HG02970 (cell line): ENCODE measurements at regions not wholly inside any gene's neighbourhood (a gene's known extent, or its start where the extent isn't known, plus 50 kb on each side); places are given as distances from the start of the nearest gene placed in this dataset.

ENCODE experiments used
- ATAC-seq: cut with Tn5 transposase; IDR thresholded peaks from one replicate; pipeline ENCODE4 v1.9.1; 2021; ENCODE audit warnings: mild to moderate bottlenecking, moderate library complexity, moderate number of reproducible peaks; ENCODE audit not compliant: unreplicated experiment, low FRiP score

DNA sequence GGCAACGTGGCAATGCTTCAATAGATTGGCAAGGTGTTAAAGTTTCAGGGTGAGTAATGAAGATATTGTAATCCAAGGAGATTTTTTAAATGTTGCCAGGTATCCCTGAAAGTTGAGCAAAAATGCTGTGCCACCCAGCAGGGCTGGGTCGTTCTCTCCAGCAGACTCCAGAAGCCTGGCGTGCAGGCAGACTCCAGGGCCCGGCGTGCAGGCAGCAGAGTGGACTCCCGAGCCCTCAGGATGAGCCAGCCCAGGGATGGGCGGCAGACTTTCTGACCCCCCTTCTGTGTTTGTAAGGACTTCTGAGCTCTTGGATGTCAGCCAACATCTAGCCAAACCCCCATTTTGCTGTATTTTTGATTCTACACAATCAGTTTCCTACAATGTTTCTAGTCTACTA lies 289.1 kb downstream of the ZNF516 start:
- ATAC-seq: no peak

DNA sequence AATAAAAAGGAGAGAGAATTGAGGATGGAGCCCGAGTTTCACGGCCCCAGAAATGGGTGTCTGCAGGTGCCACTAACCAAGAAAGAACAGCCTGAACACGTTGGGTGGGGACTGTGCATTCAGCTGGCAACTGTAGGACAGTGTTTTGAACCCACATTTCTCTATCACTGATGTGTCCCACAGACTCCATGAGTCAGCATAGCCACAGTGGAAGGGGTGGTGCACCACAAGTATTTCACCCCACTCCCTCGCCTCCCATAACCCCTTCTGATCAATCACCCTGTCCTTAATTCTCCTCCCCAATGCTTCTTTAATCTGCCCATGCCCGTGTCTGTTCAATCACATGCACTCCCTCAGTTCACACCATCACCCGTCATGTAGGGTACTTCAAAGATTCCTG lies 291.5 kb downstream of the ZNF516 start:
- ATAC-seq: no peak

DNA sequence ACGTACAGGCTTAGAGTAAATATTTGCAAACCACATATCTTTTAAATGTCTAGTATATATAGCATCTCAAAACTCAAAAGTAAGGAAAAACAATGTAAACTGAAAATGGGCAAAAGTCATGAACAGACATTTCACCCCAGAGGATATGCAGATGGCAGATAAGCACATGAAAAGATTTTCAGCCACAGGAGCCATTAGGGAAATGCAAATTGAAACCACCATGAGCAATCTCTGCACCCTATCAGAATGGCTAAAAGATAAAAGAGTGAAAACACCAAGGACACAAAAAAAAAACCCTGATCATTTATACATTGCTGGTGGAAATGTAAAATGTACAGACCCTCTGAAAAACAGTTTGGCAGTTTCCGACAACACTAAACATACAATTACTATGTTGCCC lies 292.7 kb downstream of the ZNF516 start:
- ATAC-seq: no peak

DNA sequence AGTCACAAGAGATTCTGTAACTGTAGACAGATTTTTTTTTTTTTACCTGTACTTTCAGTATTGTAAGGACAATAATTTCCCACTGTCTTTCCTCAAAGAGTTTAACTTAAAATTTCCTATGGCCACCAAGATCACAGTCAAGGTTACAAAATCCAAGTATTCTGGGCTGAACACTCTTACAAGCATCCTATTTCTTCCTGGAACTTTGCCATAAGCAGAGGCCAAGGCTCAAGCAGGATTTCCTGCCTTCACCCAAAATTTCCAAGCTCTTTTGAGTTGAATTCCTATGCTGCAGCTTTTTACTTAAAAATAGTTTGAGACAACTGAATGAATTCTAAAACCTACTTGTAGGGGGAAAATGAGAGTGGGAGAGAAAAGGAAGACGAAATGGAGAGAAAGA lies 299.4 kb downstream of the ZNF516 start:
- ATAC-seq: no peak

DNA sequence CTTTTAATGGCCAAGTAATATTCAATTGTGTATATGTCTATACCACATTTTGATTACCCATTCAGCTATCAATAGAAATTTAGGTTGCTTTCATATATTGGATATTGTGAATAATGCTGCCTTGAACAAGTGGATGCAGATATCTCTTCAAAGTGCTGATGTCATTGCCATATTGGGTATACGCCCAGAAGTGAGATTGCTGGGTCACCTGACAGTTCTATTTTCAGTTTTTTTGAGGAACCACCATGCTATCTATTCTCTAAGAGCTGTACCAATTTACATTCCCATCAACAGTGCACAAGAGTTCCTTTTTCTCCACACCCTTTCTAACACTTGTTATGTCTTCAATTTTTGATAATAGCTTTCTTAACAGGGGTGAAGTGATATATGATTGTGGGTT lies 306.9 kb downstream of the ZNF516 start:
- no peak for ATAC-seq

DNA sequence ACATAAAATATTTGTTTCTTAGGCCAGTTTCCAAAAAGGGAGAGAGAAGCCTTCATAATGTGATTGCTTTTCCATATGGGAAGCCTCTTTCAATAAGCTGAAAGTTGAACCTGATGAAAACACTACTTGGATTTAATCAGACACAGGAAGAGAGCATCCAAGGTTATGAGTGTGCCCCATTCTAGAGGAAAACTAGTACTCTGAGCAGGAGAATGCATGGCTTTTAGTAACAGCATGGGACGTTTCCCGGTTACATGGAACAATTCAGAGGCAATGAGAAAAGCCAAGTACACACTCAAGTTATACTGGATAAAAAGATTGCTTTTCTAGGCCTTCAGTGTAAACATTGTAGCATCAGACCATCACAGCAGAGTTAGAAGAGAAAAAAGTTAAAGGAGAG lies 315.8 kb downstream of the ZNF516 start:
- ATAC-seq: no peak

DNA sequence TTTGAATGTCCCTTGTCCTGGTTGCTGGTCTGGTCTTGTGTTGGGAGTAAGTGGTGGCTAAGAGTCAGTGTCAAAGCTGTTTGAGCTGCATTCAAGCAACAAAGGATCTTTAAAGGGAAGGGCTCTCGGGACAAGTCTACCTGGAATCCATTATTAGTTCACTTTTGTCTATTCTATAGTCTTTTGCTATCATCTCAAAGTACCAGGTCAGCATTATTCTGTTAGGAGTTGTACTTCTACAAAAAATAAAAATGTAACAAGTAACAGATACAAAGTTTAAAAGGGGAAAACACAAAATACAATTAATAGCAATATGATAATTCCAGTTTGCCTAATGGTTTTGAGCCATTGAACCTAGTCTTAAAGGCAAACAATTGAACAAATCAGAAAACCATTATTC lies 317.9 kb downstream of the ZNF516 start:
- ATAC-seq: no peak

DNA sequence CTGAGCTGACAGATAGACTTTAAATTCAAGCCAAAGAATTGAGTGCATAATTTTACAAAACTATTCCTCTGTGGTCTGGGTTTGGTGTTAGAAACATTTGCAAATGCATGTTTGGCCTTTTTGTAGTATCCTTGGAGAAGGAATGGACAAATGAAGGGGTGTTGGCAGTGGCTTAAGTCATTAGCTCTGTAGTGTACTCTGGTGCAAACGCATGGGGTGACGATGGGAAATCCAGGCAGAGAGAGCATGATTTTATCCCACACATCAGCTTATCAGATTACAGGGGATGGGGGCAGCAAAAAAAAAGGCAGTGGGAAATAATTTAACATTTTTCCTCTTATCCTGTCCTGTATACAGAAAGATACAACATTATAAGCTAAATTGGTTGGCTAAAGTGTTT lies 320.6 kb downstream of the ZNF516 start:
- ATAC-seq: no peak

DNA sequence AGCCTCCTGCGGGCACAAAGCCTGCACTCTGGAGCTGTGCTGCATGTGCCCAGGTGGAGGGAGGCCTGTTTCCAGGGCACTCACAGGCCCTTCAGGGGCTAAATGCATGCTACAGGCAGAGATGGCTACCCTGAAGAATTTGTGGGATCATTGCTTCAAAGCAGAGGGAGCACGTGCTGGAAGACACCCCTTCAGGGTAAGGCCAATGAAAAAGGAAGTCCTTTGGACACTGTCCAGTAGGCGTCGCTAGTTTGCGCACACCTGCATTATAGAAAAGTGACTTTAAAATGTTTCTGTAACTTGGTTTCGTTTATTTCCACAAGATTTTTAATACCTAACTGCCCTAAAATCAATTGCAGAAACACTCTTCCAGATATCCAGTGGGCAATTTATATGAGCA lies 325.3 kb downstream of the ZNF516 start:
- ATAC-seq: no peak

DNA sequence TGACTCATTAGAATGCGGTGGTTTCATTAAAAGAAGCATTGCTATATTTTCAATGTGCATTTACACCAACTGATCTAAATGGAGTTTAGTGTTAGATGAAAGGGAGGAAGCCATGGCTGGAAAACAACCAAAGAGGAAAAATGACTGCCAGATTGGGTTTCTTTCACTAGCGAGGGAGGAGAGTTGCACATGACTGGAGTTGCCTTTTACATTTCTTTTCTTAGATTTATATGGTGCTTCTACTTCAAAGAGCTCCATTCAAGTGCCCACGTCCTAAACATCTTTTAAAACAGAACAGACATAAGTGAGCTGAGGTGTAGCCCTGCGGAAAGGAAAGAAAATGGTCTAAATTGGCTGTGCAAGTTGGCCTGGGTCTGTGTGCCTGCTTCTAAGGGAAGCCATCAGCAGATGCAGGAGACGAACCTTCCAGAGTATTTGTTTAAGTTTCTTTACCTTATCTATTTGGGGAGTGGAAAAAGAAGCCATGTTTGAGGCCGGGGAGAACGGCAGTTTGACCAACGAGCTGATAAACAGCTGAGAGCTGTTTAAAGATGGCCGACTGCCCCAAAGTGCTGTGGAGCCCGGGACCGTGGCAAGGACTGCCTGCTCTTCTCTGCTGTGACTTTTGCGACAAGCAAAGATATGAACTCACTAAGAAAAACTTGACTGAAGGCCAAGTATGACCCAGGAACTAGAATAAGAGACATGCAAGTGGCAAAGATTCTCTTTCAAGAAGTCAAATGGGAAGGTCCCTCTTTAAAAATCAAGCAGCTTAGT lies 327.0 kb downstream of the ZNF516 start:
- no peak for ATAC-seq

DNA sequence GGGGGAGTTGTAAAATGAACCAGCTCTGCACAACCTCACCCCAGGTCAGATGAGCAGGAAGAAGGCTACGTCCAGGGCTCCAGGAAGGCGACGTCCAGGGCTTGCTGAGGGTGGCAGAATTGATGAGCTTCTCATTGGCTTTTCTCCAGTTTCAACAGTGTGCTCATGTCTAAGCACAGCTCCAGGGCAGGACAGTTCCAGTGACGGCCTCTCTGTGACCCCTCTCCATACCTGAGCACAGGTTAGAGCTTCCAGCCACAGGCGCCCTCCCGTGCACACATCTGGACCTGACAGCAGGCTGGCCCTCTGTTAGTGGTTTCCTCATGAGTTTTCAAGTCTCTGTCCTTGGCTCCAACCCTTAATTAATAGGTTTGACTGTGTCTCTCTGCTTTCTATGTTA lies 327.6 kb downstream of the ZNF516 start:
- no peak for ATAC-seq

DNA sequence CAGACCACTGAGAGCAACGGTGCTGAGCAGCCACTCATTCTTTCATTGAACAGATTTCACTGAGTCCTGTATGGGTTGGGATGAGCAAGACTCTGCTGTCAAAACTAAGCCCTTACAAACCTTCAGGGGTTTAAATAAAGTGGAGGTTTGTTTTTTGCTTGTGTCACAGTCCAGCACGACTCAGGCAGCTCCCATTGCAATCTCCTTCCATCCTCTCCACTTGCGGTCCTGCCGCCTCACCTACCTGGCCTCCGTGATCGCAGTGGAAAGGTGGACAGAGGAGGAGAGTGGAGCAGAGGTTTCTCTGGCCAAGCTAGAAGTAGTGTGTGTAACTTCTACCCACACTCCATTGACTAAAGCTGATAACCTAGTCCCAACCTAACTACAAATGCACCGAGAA lies 332.2 kb downstream of the ZNF516 start:
- ATAC-seq: no peak

DNA sequence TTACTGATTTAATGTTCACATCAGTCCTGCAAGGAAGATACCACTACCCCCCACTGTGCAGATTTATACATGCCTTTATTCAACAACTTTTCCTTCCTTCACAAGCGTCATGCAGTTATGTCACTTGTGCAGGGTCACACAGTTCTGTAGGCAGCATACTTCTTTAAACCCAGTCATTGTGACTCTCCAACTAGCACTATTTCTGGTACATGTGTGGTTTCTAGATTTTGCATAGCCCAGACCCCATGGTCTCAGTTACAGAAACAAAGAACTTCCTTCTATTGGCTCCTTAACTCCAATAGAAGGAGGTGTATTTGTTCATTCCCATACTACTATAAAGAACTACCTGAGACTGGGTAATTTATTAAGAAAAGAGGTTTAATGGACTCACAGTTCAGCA lies 333.1 kb downstream of the ZNF516 start:
- no peak for ATAC-seq

DNA sequence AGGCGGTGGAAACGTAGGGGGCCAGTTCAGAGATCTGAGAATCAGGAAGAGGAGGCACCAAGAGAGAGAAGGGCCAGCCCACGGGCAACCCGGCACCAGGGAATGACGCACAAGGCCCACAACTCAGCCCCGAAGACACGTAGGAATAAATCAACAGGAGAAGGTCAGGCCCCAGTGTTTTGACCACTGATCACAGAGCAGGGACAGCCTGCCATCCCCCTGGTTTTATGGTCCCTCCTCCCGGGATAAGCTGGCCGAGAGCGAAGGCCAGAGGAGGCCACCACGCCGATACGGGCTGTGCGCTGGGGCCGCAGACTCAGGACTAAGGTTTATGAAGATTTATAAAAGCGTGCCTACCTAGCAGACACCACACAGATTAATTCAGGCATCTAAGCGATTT lies 341.4 kb downstream of the ZNF516 start:
- ATAC-seq: no peak

DNA sequence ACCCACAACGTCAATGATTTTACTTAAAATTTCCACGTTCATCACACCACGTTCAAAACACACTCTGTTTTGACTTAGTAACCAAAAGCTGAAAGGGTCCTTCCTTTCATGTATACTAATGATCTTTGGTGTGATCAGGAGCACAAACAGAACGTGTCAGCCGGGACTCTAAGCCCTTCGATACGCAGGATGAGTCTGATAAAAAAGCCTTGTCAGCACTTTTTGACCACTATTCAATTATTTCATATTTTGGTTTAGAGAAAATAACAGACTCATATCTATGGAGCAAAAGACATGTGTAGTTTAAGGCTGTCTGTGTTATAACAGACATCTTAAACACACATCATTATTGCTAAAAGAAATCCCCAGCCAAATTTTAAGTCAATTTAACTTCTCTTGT lies 345.3 kb downstream of the ZNF516 start:
- no peak for ATAC-seq

DNA sequence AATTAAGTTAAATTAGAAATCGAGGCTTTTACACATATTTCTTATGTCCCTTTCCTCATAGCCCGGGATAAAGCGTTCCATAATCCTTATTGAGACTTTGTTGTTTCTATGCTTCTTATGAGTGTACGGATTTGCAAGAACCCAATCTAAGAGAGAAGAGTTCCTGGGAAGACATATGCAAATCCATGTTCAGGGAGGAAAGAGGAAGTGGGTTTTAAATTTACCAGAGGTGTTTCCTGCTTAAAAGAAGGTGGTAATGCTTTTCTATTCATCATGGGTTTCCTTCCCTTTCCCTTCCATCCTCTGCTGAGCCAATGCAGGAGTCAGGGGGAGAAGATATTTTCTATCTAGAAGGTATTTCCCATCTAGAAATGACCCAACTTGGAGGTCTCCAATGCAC lies 345.8 kb downstream of the ZNF516 start:
- no peak for ATAC-seq

DNA sequence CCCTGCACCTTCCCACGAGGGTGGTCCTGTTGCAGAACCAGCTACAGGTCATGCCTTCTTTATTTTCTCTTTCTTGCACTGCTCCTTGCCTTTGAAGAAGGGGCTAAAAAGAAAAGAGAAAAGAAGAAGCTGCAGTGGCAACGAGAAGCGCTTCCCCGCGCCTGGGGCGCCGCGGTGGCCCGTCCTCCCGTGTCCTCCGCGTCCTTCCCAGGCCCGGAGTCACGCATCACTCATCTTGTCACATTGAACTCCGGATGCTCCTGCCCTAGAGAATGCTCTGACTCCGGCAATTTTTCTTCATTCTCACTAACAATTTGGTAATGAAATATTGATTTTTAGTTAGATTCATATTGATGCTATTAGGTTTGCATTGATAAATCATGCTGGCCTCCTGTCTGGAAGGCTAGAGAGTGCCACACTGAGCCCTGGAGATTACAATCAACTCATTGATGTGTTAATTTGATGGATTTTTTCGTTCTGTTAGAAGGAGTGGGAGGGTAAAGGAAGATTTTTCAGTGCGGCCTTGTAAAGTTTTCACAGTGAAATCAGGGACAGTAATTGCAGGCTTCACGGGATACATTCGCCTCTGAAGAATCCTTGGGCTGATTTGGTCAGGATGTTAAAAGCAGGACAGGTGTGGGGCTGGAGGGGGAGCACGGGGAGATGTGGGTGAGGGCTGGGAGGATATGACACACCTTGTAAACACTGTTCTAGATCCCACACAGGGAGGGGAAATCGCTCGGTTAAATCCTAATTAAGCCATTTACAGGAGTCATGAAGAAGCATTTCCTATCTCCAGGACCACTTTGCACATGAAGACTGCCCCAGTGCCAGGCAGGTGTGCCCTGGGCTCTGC lies 349.3 kb downstream of the ZNF516 start:
- no peak for ATAC-seq

DNA sequence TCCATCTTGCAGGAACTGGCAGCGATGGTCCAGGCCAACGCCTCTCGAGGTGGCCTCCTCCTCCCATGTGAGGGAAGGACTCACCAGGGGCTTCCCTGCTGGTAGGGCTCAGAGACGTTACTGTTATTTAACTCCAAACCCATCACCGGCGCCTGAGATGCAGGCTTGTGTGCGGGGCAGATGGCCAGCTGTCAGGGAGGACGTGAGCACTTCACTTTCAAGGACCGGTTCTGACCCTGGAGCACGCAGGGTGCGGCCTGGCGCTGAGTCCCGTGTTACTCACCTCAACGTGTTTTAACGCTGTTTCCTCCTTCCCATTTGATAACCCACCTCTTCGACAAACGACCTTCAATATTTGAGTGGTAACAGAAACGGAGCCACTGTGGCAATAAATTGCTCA lies 350.2 kb downstream of the ZNF516 start:
- ATAC-seq: no peak

DNA sequence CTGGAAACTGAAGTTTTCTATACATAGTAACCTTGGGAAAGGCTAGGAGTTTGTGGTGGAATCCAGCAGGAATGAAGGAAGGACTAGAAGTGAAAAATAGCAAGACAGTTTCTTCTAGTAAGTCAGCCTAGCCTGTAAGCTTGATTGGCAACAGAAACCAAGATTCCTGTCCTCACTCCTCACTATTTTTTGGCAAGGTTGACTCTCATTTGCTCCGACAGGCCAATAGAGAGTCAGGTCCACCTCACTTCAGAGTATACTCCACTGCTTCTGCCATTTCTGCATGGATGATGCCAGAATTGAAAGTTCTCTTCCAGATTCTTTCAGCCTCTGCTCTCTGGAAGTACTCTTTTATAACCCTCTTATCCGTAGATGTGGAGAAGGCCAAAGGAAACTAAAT lies 352.4 kb downstream of the ZNF516 start:
- ATAC-seq: no peak

DNA sequence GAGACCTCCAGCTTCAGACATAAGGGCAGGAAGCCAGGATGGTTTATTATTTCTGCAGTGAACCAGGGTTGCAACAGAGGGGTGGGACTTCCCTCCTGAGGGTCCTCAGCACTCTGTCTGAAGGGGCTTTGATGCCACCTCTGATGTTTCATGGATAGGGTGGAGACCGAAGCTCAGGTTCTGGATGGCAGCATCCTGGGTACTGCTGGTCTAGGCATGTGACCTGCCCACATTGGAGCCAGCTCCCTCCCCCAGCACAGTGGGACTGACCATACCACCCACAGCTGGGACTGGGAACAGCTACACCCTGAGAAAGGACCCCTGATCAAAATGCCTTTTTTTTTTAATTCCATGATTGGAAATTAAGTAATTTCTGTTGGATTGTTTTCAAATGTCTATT lies 355.2 kb downstream of the ZNF516 start:
- ATAC-seq: no peak

DNA sequence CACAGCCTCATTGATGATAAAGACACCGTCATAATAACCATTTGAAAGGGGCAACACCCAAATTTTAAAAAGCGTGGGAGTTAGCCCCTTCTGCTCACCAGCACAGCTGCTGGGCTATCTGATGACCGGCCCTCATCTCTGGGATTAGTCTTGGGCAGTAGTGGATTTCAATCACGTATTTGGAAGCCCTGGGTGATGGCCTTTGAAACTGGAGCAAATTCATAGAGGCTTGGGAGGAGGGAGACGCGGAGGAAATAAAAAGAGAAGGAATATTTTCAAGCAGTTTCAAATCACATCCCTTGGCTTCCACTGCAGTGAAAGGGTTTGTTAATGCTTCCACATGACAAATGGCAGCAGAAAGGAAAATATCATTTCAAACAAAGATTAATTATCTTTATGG lies 357.8 kb downstream of the ZNF516 start:
- no peak for ATAC-seq

DNA sequence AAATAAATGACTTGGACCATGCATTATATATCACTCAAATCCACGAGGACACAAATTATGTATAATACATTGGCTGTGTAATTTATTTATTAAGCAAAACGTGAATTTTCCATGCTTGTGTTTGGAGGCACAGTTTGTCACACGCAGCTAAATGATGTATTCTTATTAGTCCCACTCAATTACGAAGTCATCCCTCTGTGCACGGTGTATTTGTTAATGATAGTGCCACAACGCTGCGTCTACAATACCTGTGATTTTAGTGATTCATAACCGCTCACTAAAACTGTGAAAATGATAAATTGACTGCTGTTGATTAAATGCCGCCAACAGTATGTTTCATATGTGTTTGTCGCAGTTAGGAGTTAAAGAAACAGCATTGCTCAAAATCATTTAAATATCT lies 358.3 kb downstream of the ZNF516 start:
- ATAC-seq: no peak
